ENCODE measurements at regions not wholly inside any gene's neighbourhood (a gene's known extent, or its start where the extent isn't known, plus 50 kb on each side); places are given as distances from the start of the nearest gene placed in this dataset.

- TF ChIP-seq POLR2A (IDR thresholded peaks at IDR 0.05; ENCODE audit: low read depth, low read length) (no peak), SPI1 (IDR thresholded peaks at IDR 0.05; ENCODE audit: low read depth, low read length) (no peak), POLR2AphosphoS5 (IDR thresholded peaks at IDR 0.05; ENCODE audit: low read depth, low read length) (no peak), PAX5 (IDR thresholded peaks at IDR 0.05; ENCODE audit: insufficient read depth, low read length, severe bottlenecking) (no peak), POU2F2 (IDR thresholded peaks at IDR 0.05; ENCODE audit: low read depth, low read length) (no peak), TAF1 (IDR thresholded peaks at IDR 0.05; ENCODE audit: low read depth, low read length) (no peak)
- DNase-seq (ENCODE audit: insufficient read length, low spot score) (no peak), FAIRE-seq (no peak)
These were observed 145.1 kb downstream of the UQCRFS1 start for GRCh38 chr19:29067831-29068230.

GRCh38 chr19:29062475-29063435 is 150.2 kb downstream of the UQCRFS1 start:
- DNase-seq (ENCODE audit: insufficient read length, low spot score) (no peak), FAIRE-seq (no peak)
- no peak for TF ChIP-seq SPI1 (IDR thresholded peaks at IDR 0.05; ENCODE audit: low read depth, low read length)
- no peak for TF ChIP-seq PAX5 (IDR thresholded peaks at IDR 0.05; ENCODE audit: insufficient read depth, low read length, severe bottlenecking)
- no peak for TF ChIP-seq POLR2AphosphoS5 (IDR thresholded peaks at IDR 0.05; ENCODE audit: low read depth, low read length)
- TF ChIP-seq POLR2A (IDR thresholded peaks at IDR 0.05; ENCODE audit: low read depth, low read length) = no peak
- TF ChIP-seq TAF1 (IDR thresholded peaks at IDR 0.05; ENCODE audit: low read depth, low read length) = no peak
- TF ChIP-seq POU2F2 (IDR thresholded peaks at IDR 0.05; ENCODE audit: low read depth, low read length) = no peak

GRCh38 chr19:29060813-29061364 is 152.1 kb downstream of the UQCRFS1 start:
- no peak for DNase-seq (ENCODE audit: insufficient read length, low spot score)
- no peak for TF ChIP-seq POLR2A (IDR thresholded peaks at IDR 0.05; ENCODE audit: low read depth, low read length)
- TF ChIP-seq PAX5 (IDR thresholded peaks at IDR 0.05; ENCODE audit: insufficient read depth, low read length, severe bottlenecking) = no peak
- TF ChIP-seq TAF1 (IDR thresholded peaks at IDR 0.05; ENCODE audit: low read depth, low read length) = no peak
- no peak for TF ChIP-seq POU2F2 (IDR thresholded peaks at IDR 0.05; ENCODE audit: low read depth, low read length)
- TF ChIP-seq SPI1 (IDR thresholded peaks at IDR 0.05; ENCODE audit: low read depth, low read length) = no peak
- no peak for TF ChIP-seq POLR2AphosphoS5 (IDR thresholded peaks at IDR 0.05; ENCODE audit: low read depth, low read length)
- FAIRE-seq = no peak

- TF ChIP-seq POLR2A (IDR thresholded peaks at IDR 0.05; ENCODE audit: low read depth, low read length) (no peak), SPI1 (IDR thresholded peaks at IDR 0.05; ENCODE audit: low read depth, low read length) (no peak), POLR2AphosphoS5 (IDR thresholded peaks at IDR 0.05; ENCODE audit: low read depth, low read length) (no peak), TAF1 (IDR thresholded peaks at IDR 0.05; ENCODE audit: low read depth, low read length) (no peak), POU2F2 (IDR thresholded peaks at IDR 0.05; ENCODE audit: low read depth, low read length) (no peak), PAX5 (IDR thresholded peaks at IDR 0.05; ENCODE audit: insufficient read depth, low read length, severe bottlenecking) (no peak)
- DNase-seq (ENCODE audit: insufficient read length, low spot score) (no peak), FAIRE-seq (no peak)
These were observed 156.4 kb downstream of the UQCRFS1 start for GRCh38 chr19:29056535-29056934.

GRCh38 chr19:29054886-29055675 is 157.9 kb downstream of the UQCRFS1 start:
- TF ChIP-seq PAX5 (IDR thresholded peaks at IDR 0.05; ENCODE audit: insufficient read depth, low read length, severe bottlenecking) (no peak), POLR2AphosphoS5 (IDR thresholded peaks at IDR 0.05; ENCODE audit: low read depth, low read length) (no peak), POU2F2 (IDR thresholded peaks at IDR 0.05; ENCODE audit: low read depth, low read length) (no peak), TAF1 (IDR thresholded peaks at IDR 0.05; ENCODE audit: low read depth, low read length) (no peak), SPI1 (IDR thresholded peaks at IDR 0.05; ENCODE audit: low read depth, low read length) (no peak), POLR2A (IDR thresholded peaks at IDR 0.05; ENCODE audit: low read depth, low read length) (no peak)
- FAIRE-seq (no peak), DNase-seq (ENCODE audit: insufficient read length, low spot score) (no peak)

GRCh38 chr19:29048873-29049272 is 164.1 kb downstream of the UQCRFS1 start:
- no peak for FAIRE-seq
- DNase-seq (ENCODE audit: insufficient read length, low spot score) = no peak
- TF ChIP-seq SPI1 (IDR thresholded peaks at IDR 0.05; ENCODE audit: low read depth, low read length) = no peak
- TF ChIP-seq TAF1 (IDR thresholded peaks at IDR 0.05; ENCODE audit: low read depth, low read length) = no peak
- no peak for TF ChIP-seq PAX5 (IDR thresholded peaks at IDR 0.05; ENCODE audit: insufficient read depth, low read length, severe bottlenecking)
- TF ChIP-seq POLR2AphosphoS5 (IDR thresholded peaks at IDR 0.05; ENCODE audit: low read depth, low read length) = no peak
- no peak for TF ChIP-seq POLR2A (IDR thresholded peaks at IDR 0.05; ENCODE audit: low read depth, low read length)
- TF ChIP-seq POU2F2 (IDR thresholded peaks at IDR 0.05; ENCODE audit: low read depth, low read length) = no peak

GRCh38 chr19:29045679-29046254 is 167.2 kb downstream of the UQCRFS1 start:
- no peak for TF ChIP-seq POLR2AphosphoS5 (IDR thresholded peaks at IDR 0.05; ENCODE audit: low read depth, low read length)
- TF ChIP-seq PAX5 (IDR thresholded peaks at IDR 0.05; ENCODE audit: insufficient read depth, low read length, severe bottlenecking) = no peak
- no peak for TF ChIP-seq POU2F2 (IDR thresholded peaks at IDR 0.05; ENCODE audit: low read depth, low read length)
- no peak for TF ChIP-seq TAF1 (IDR thresholded peaks at IDR 0.05; ENCODE audit: low read depth, low read length)
- no peak for TF ChIP-seq POLR2A (IDR thresholded peaks at IDR 0.05; ENCODE audit: low read depth, low read length)
- no peak for TF ChIP-seq SPI1 (IDR thresholded peaks at IDR 0.05; ENCODE audit: low read depth, low read length)
- FAIRE-seq = no peak
- no peak for DNase-seq (ENCODE audit: insufficient read length, low spot score)

- FAIRE-seq (no peak), DNase-seq (ENCODE audit: insufficient read length, low spot score) (no peak)
- TF ChIP-seq SPI1 (IDR thresholded peaks at IDR 0.05; ENCODE audit: low read depth, low read length) = no peak
- TF ChIP-seq POLR2A (IDR thresholded peaks at IDR 0.05; ENCODE audit: low read depth, low read length) = no peak
- no peak for TF ChIP-seq POLR2AphosphoS5 (IDR thresholded peaks at IDR 0.05; ENCODE audit: low read depth, low read length)
- no peak for TF ChIP-seq PAX5 (IDR thresholded peaks at IDR 0.05; ENCODE audit: insufficient read depth, low read length, severe bottlenecking)
- TF ChIP-seq TAF1 (IDR thresholded peaks at IDR 0.05; ENCODE audit: low read depth, low read length) = no peak
- TF ChIP-seq POU2F2 (IDR thresholded peaks at IDR 0.05; ENCODE audit: low read depth, low read length) = no peak
These were observed 168.9 kb downstream of the UQCRFS1 start for GRCh38 chr19:29044037-29044436.

All from GM12891 (cell line).